ENCODE measurements at regions not wholly inside any gene's neighbourhood (a gene's known extent, or its start where the extent isn't known, plus 50 kb on each side); places are given as distances from the start of the nearest gene placed in this dataset.

DNA sequence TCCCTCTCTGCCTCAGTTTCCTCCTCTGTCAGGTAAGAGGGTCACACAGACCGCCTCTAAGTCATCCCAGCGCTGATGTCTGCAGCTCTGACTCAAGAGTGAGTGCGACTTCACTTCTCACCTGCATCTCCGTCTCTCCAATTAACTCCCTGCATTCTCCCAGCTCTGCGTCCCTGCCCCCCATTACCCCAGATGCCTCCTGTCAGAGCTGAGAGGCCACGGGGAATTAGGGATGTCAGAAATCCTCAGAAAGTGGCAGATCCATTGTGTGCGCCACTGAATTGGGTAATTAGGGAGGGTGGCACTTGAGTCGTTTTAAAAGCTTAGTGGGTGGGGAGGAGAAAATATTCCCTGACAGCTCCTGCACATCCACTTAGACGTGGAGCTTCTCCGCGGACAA lies 885.4 kb upstream of the EEF2KMT start:
- no peaks in the 10 kb centered on the region for H3K4me1 ChIP-seq
- no peak overlapping the region for H3K4me3 ChIP-seq
- 31 to 37% methylated on average over 11 of the region's 11 CpGs for WGBS, 2 donors
- no peak for DNase-seq
- intact Hi-C loops (cut with DNase I; ENCODE audit: low total_unique reads): no loop called here
- no peak overlapping the region for H3K27ac ChIP-seq
- no peaks in the 10 kb centered on the region for H3K27me3 ChIP-seq
- H3K9me3 ChIP-seq: no peaks in the 10 kb centered on the region
- TF ChIP-seq POLR2A (IDR thresholded peaks at IDR 0.05): no peak
- TF ChIP-seq, protein P1, sequence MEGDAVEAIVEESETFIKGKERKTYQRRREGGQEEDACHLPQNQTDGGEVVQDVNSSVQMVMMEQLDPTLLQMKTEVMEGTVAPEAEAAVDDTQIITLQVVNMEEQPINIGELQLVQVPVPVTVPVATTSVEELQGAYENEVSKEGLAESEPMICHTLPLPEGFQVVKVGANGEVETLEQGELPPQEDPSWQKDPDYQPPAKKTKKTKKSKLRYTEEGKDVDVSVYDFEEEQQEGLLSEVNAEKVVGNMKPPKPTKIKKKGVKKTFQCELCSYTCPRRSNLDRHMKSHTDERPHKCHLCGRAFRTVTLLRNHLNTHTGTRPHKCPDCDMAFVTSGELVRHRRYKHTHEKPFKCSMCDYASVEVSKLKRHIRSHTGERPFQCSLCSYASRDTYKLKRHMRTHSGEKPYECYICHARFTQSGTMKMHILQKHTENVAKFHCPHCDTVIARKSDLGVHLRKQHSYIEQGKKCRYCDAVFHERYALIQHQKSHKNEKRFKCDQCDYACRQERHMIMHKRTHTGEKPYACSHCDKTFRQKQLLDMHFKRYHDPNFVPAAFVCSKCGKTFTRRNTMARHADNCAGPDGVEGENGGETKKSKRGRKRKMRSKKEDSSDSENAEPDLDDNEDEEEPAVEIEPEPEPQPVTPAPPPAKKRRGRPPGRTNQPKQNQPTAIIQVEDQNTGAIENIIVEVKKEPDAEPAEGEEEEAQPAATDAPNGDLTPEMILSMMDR (IDR thresholded peaks at IDR 0.05): no peak
- H3K36me3 ChIP-seq (ENCODE audit: low read depth, missing control alignments): no peaks in the 10 kb centered on the region

DNA sequence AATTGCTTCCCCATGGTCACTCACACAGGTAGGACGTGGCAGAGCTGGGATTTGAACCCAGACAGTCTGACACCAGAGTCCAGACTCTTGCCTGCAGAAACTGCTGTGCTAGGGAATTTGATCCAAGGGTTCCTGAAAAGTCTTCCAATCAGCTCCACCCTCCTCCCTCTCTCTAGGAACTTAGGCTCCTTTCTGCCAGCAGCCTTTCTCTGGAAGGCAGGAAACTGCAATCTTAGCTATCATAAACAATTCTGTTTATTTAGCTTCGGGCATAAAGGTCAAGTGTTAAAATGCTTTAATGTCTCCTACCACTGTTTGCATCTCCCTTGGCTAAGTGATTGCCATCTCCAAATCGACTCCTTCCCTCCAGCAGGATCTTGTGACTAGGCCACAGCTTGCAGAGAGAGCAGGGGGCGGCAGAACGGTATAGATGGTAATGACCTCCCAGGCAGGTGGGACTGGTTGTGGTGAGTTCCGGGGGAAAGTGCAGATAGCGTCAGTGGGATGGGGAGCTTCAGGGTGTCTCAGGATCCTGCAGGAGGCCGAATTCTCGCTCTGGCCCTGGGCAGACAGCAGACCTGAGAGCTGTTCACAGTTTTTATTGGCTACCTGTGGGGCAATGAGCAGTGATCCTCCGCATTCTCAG lies 882.4 kb upstream of the EEF2KMT start:
- no peaks in the 10 kb centered on the region for H3K4me1 ChIP-seq
- TF ChIP-seq, protein P1 (IDR thresholded peaks at IDR 0.05): no peak
- TF ChIP-seq POLR2A (IDR thresholded peaks at IDR 0.05): no peak
- 29 to 36% methylated on average over 10 of the region's 10 CpGs for WGBS, 2 donors
- intact Hi-C loops (cut with DNase I; ENCODE audit: low total_unique reads): no loop called here
- no peaks in the 10 kb centered on the region for H3K27me3 ChIP-seq
- H3K27ac ChIP-seq: no peak overlapping the region
- no peaks in the 10 kb centered on the region for H3K36me3 ChIP-seq (ENCODE audit: low read depth, missing control alignments)
- H3K9me3 ChIP-seq: no peaks in the 10 kb centered on the region
- H3K4me3 ChIP-seq: no peak overlapping the region
- no peak for DNase-seq

DNA sequence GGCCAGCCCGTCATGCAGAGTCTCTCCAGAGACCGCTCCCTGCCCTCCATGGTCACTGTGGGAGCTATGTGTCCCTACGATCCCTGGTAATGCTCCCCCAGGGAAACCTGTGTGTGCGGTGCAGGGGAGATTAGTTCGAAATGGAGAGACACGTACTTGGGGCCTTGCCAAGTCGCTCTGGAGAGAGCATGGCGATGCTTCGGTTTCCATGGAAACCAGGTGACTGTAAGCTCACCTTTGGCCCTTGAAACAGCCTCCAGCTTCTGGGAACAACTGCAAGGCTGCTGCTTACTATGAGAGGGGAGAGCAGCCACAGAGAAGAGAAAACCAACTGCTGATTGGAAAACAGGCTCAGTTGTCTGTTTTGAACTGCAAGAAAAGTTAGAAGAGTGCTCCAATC lies 879.7 kb upstream of the EEF2KMT start:
- Histone ChIP-seq H3K9me3 (no peaks in the 10 kb centered on the region), H3K27ac (no peak overlapping the region), H3K4me3 (no peak overlapping the region), H3K27me3 (no peaks in the 10 kb centered on the region), H3K4me1 (no peaks in the 10 kb centered on the region), H3K36me3 (ENCODE audit: low read depth, missing control alignments) (no peaks in the 10 kb centered on the region)
- 67 to 84% methylated on average over 9 of the region's 9 CpGs for WGBS, 2 donors
- intact Hi-C loops (cut with DNase I; ENCODE audit: low total_unique reads): no loop called here
- TF ChIP-seq POLR2A (IDR thresholded peaks at IDR 0.05): no peak
- TF ChIP-seq, protein P1 (IDR thresholded peaks at IDR 0.05): no peak
- DNase-seq: no peak

DNA sequence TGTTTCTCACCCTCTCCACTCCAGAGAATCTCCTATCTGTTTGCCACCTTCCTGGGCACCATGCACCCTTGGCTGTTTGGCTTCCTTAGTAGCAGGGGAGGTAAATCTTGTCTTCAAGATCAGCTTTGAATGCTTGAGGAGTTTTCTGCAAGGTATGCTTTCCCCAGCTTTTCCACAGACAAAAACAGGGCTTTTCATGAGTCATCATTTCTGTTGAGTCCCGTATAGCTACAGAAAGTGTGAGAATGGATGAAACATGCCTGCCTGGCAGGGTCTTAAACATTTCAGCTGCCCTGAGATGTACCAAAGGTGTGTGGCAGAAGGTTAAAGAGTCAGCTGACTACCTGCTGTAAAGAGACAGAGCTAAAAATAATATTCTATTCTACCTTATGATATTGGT lies 875.2 kb upstream of the EEF2KMT start:
- intact Hi-C loops (cut with DNase I; ENCODE audit: low total_unique reads): no loop called here
- no peaks in the 10 kb centered on the region for H3K27me3 ChIP-seq
- H3K4me3 ChIP-seq: no peak overlapping the region
- no peaks in the 10 kb centered on the region for H3K4me1 ChIP-seq
- H3K27ac ChIP-seq: no peak overlapping the region
- H3K36me3 ChIP-seq (ENCODE audit: low read depth, missing control alignments): no peaks in the 10 kb centered on the region
- 76 to 81% methylated on average over 1 of the region's 1 CpG for WGBS, 2 donors
- no peak for DNase-seq
- no peaks in the 10 kb centered on the region for H3K9me3 ChIP-seq
- TF ChIP-seq, protein P1 (IDR thresholded peaks at IDR 0.05): no peak
- no peak for TF ChIP-seq POLR2A (IDR thresholded peaks at IDR 0.05)

DNA sequence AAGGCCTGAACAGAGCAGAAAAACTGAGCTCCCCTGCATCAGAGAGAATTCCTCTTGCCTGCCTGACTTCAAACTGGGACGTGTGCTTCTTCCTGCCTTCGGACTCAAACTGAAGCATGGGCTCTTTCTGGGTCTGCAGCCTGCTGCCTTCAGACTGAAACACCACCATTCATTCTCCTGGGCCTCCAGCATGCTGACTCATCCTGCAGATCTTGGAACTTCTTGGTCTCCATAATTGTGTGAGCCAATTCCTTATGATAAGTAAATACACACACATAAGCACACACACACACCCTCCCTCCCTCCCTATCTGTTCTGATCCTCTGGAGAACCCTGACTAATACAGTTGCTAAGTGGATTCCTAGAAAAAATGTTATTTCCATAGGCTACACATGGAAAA lies 874.3 kb upstream of the EEF2KMT start:
- H3K27me3 ChIP-seq: no peaks in the 10 kb centered on the region
- intact Hi-C loops (cut with DNase I; ENCODE audit: low total_unique reads): no loop called here
- DNase-seq: no peak

More for the DNA sequence above, 874.3 kb upstream of the EEF2KMT start:
- Histone ChIP-seq H3K4me3 (no peak overlapping the region), H3K4me1 (no peaks in the 10 kb centered on the region), H3K27ac (no peak overlapping the region), H3K9me3 (no peaks in the 10 kb centered on the region), H3K36me3 (ENCODE audit: low read depth, missing control alignments) (no peaks in the 10 kb centered on the region)
- 67 to 83% methylated on average over 2 of the region's 2 CpGs for WGBS, 2 donors
- TF ChIP-seq, protein P1 (IDR thresholded peaks at IDR 0.05): no peak
- TF ChIP-seq POLR2A (IDR thresholded peaks at IDR 0.05): no peak
